Endothelial cell of umbilical vein (primary cell): ENCODE measurements at regions not wholly inside any gene's neighbourhood (a gene's known extent, or its start where the extent isn't known, plus 50 kb on each side); places are given as distances from the start of the nearest gene placed in this dataset.

Experiments used
- BruUV-seq: library from RNA; stranded (reverse); fragments of 400-500 nt; replicated peaks from 2 replicates; lab custom pipeline; 2021; lab: Mats Ljungman, UMichigan
- CTCF ChIA-PET: fragments of 300-600, 350-600 bp; sonication (Branson Sonifier 250); formaldehyde crosslinking; loops from one replicate; lab custom pipeline; 2021; ENCODE audit warnings: antibody characterized with exemption, inconsistent platforms; lab: Charles Lee
- POLR2A ChIA-PET: fragments of 300-600, 350-600 bp; sonication (Branson Sonifier 250); formaldehyde crosslinking; loops from one replicate; lab custom pipeline; 2021; ENCODE audit warnings: antibody characterized with exemption, inconsistent platforms; lab: Charles Lee
- DNase-seq: peaks from one replicate; pipeline ENCODE4 v3.0.0-alpha.2; 2011; ENCODE audit warnings: low read depth, low spot score
- FAIRE-seq: peaks from 2 replicates; lab custom pipeline; 2011; peaks lifted over from hg19 to GRCh38; lab: Jason Lieb, UNC
- H2AFZ ChIP-seq: 2 replicates; pipeline ENCODE4 v1.6.0; 2012; ENCODE audit warnings: low read depth, low read length, control low read depth, inconsistent platforms
- H3K27ac ChIP-seq: 2 replicates; pipeline ENCODE4 v1.5.1; 2011; ENCODE audit warnings: low read depth, mild to moderate bottlenecking, control low read depth, low read length, moderate library complexity; ENCODE audit not compliant: insufficient read depth
- H3K27me3 ChIP-seq, 2 experiments: 2 replicates each; pipeline versions ENCODE4 v1.6.0 to v1.6.1; 2011; ENCODE audit warnings: low read length in 2 of 2, mixed read lengths in 1 of 2; ENCODE audit not compliant: control insufficient read depth in 2 of 2, insufficient read depth in 2 of 2
- H3K36me3 ChIP-seq, 2 experiments: 2 replicates in 1 of 2; 3 replicates in 1 of 2; pipeline ENCODE4 v1.5.1; 2011; ENCODE audit warnings: low read length in 2 of 2, mild to moderate bottlenecking in 1 of 2, moderate library complexity in 1 of 2; ENCODE audit not compliant: control insufficient read depth in 2 of 2, insufficient read depth in 2 of 2; ENCODE audit errors: extremely low read depth in 1 of 2
- H3K4me1 ChIP-seq: 3 replicates; pipeline ENCODE4 v1.5.1; 2011; ENCODE audit warnings: mild to moderate bottlenecking, low read length; ENCODE audit not compliant: control insufficient read depth, insufficient read depth; ENCODE audit errors: extremely low read depth
- H3K4me2 ChIP-seq: 2 replicates; pipeline ENCODE4 v1.6.1; 2011; ENCODE audit warnings: low read length, control low read depth, mixed read lengths; ENCODE audit not compliant: insufficient read depth
- H3K4me3 ChIP-seq, 3 experiments: fragments of 200-600 bp in 1 of 3; sonication (generic), shearing (Covaris generic) in 1 of 3; replicated peaks in 1 of 3; 2 replicates each; pipeline ENCODE4 v1.5.1; 2011 to 2016; ENCODE audit warnings: control low read depth in 3 of 3, low read length in 3 of 3, mild to moderate bottlenecking in 2 of 3, inconsistent platforms in 1 of 3, low read depth in 1 of 3, moderate library complexity in 1 of 3; ENCODE audit not compliant: insufficient read depth in 1 of 3
- H3K79me2 ChIP-seq: 2 replicates; pipeline ENCODE4 v1.6.0; 2012; ENCODE audit warnings: low read length, inconsistent platforms; ENCODE audit not compliant: control insufficient read depth, insufficient read depth
- H3K9ac ChIP-seq: replicated peaks from 2 replicates; pipeline ENCODE3; 2011; ENCODE audit warnings: low read length, control low read depth; ENCODE audit not compliant: insufficient read depth; ENCODE audit errors: extremely low read depth
- H3K9me1 ChIP-seq: replicated peaks from 3 replicates; pipeline ENCODE4 v1.6.0; 2011; ENCODE audit warnings: mild to moderate bottlenecking, low read length; ENCODE audit not compliant: control insufficient read depth, insufficient read depth; ENCODE audit errors: extremely low read depth
- H3K9me3 ChIP-seq: replicated peaks from 2 replicates; pipeline ENCODE4 v1.5.1; 2012; ENCODE audit warnings: low read length, inconsistent platforms; ENCODE audit not compliant: control insufficient read depth, insufficient read depth
- H4K20me1 ChIP-seq: replicated peaks from 2 replicates; pipeline ENCODE3; 2011; ENCODE audit warnings: mild to moderate bottlenecking, low read length; ENCODE audit not compliant: control insufficient read depth, insufficient read depth; ENCODE audit errors: extremely low read depth
- CTCF ChIP-seq, 2 donors: IDR thresholded peaks; 1 replicate in 1 of 2; 2 replicates in 1 of 2; pipeline ENCODE4 v1.5.1; 2011; ENCODE audit warnings: low read length in 2 of 2, mild to moderate bottlenecking in 2 of 2, moderate library complexity in 2 of 2, control low read depth in 1 of 2, inconsistent platforms in 1 of 2, low read depth in 1 of 2; ENCODE audit not compliant: insufficient read depth in 1 of 2; ENCODE audit errors: extremely low read depth in 1 of 2
- EZH2 ChIP-seq: IDR thresholded peaks from 2 replicates; pipeline ENCODE4 v1.6.1; 2012; ENCODE audit warnings: borderline replicate concordance, low read depth, mild to moderate bottlenecking, moderate library complexity, low read length, inconsistent platforms; ENCODE audit not compliant: severe bottlenecking
- FOS ChIP-seq: IDR thresholded peaks from 2 replicates; pipeline ENCODE4 v1.6.1; 2011; ENCODE audit warnings: mild to moderate bottlenecking, low read length, moderate library complexity, borderline replicate concordance; ENCODE audit not compliant: insufficient read depth
- JUN ChIP-seq: IDR thresholded peaks from 2 replicates; pipeline ENCODE4 v1.6.1; 2011; ENCODE audit warnings: borderline replicate concordance, low read depth; ENCODE audit not compliant: insufficient read length, insufficient read depth
- MAX ChIP-seq: IDR thresholded peaks from 2 replicates; pipeline ENCODE4 v1.6.1; 2011; ENCODE audit not compliant: insufficient read depth, insufficient read length
- MYC ChIP-seq: IDR thresholded peaks from one replicate; pipeline ENCODE4 v1.6.1; 2011; ENCODE audit warnings: mild to moderate bottlenecking, low read depth, low read length
- POLR2AphosphoS5 ChIP-seq: IDR thresholded peaks from 2 replicates; pipeline ENCODE4 v1.6.1; 2012; ENCODE audit warnings: low read depth, mild to moderate bottlenecking, control low read depth, low read length, moderate library complexity; ENCODE audit not compliant: insufficient read depth
- dilution Hi-C: fragments of 300-500 bp; cut with MboI; formaldehyde crosslinking; loops from one replicate; pipeline ENCODE4 v1.15.0; 2019; ENCODE audit warnings: low sequenced_read_pairs; ENCODE audit not compliant: extremely low pct_ligation_motif_present
- intact Hi-C: fragments of 100-400 bp; cut with micrococcal nuclease; formaldehyde crosslinking; loops from one replicate; pipeline ENCODE4 v1.10.0; 2022

GRCh38 chr13:80047406-80047805 is 293.5 kb downstream of the SPRY2 start:
- DNase-seq, result no peak
- H3K9me1 ChIP-seq, result no peaks in the 10 kb centered on the region
- H3K4me1 ChIP-seq, result peaks cover 26% of the 10 kb centered on the region
- no peak overlapping the region for H3K9ac ChIP-seq
- FAIRE-seq, result no peak
- ChIA-PET CTCF (interaction anchor here (1.8 to 2.9 kb wide), 2 partner anchors 12 to 296 kb away, joined by 5 to 11 read pairs; no protein-coding TSS in a partner anchor), POLR2A (no interaction called here)
- no peak overlapping the region for H2AFZ ChIP-seq
- H3K27me3 ChIP-seq, result no peaks in the 10 kb centered on the region
- no peaks in the 10 kb centered on the region for H4K20me1 ChIP-seq
- no peak overlapping the region for H3K27ac ChIP-seq
- BruUV-seq, result no TSS peak
- dilution Hi-C loops, result loop anchor here (25.0 kb wide), 1 partner anchor 290 kb away; the partner anchor contains the start of gene SPRY2
- no peaks in the 10 kb centered on the region for H3K36me3 ChIP-seq
- no peak overlapping the region for H3K4me2 ChIP-seq
- H3K4me3 ChIP-seq, result no peak overlapping the region
- intact Hi-C loops, result loop anchor here (5.0 to 10.0 kb wide), 2 partner anchors 190 to 907 kb away; no protein-coding TSS in a partner anchor
- no peaks in the 10 kb centered on the region for H3K9me3 ChIP-seq
- no peak for TF ChIP-seq FOS
- no peaks in the 10 kb centered on the region for H3K79me2 ChIP-seq

- DNase-seq (no peak), FAIRE-seq (no peak)
- no peaks in the 10 kb centered on the region for H3K36me3 ChIP-seq
- TF ChIP-seq EZH2 (no peak), POLR2AphosphoS5 (no peak), MYC (no peak), FOS (no peak), CTCF (IDR thresholded peaks at IDR 0.05; ENCODE audit: extremely low read depth in 1 of 2, insufficient read depth in 1 of 2, low read depth in 1 of 2, low read length in 2 of 2) (no peak), MAX (no peak), JUN (no peak)
- no peaks in the 10 kb centered on the region for H3K79me2 ChIP-seq
- H3K27me3 ChIP-seq, result no peaks in the 10 kb centered on the region
- H3K9ac ChIP-seq, result no peak overlapping the region
- BruUV-seq, result TSS peak; percentile 81
- no peaks in the 10 kb centered on the region for H3K9me1 ChIP-seq
- H3K4me2 ChIP-seq, result peak overlapping the region; percentile 29
- peak overlapping the region; percentile 37 for H3K27ac ChIP-seq
- H4K20me1 ChIP-seq, result no peaks in the 10 kb centered on the region
- H3K4me1 ChIP-seq, result peaks cover 36% of the 10 kb centered on the region
- ChIA-PET POLR2A (no interaction called here), CTCF (interaction anchor here (0.5 to 1.0 kb wide), 2 partner anchors 71 to 79 kb away, joined by 3 read pairs; no protein-coding TSS in a partner anchor)
- H2AFZ ChIP-seq, result no peak overlapping the region
- dilution Hi-C loops (loop anchor here (25.0 kb wide), 1 partner anchor 296 kb away; the partner anchor contains the start of gene SPRY2), intact Hi-C loops (loop anchor here (1.0 to 10.0 kb wide), 5 partner anchors 7 to 914 kb away; no protein-coding TSS in a partner anchor)
- H3K4me3 ChIP-seq, result no peak overlapping the region
- no peaks in the 10 kb centered on the region for H3K9me3 ChIP-seq
These were observed 300.0 kb downstream of the SPRY2 start for GRCh38 chr13:80040981-80041317.
